LNCaP clone FGC (cell line): ENCODE measurements at regions not wholly inside any gene's neighbourhood (a gene's known extent, or its start where the extent isn't known, plus 50 kb on each side); places are given as distances from the start of the nearest gene placed in this dataset.

Source experiments
- DNase-seq: peaks from one replicate; pipeline ENCODE4 v3.0.0-alpha.2; 2011; ENCODE audit warnings: low read depth
- H3K4me3 ChIP-seq: 2 replicates; pipeline ENCODE4 v1.5.1; 2011; ENCODE audit warnings: mild to moderate bottlenecking, low read depth, low read length, control low read depth
- TF ChIP-seq, protein P1 (sequence below): IDR thresholded peaks from 2 replicates; pipeline ENCODE4 v1.5.1; 2012; ENCODE audit warnings: mild to moderate bottlenecking; ENCODE audit not compliant: control insufficient read depth, insufficient read depth; ENCODE audit errors: extremely low read depth

DNA sequence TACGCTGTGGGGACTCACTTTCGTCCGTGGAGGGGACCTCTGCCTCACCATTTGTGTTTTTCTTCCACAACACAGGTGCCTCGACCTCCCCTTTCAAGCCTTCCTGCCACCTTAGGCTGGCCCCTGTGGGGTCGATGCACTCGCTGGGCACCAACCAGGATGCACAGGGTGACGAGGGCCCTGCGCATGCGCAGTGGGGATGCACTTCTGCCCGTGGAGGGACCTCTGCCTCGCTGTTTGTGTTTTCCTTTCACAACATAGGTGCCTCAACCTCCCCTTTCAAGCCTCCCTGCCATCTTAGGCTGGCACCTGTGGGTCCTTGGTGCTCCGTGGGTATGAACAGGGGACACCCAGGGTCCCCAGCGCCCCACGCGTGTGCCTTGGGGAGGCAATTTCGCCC is 356.8 kb downstream of the ALG10 start:
- DNase-seq, result no peak
- TF ChIP-seq, protein P1, sequence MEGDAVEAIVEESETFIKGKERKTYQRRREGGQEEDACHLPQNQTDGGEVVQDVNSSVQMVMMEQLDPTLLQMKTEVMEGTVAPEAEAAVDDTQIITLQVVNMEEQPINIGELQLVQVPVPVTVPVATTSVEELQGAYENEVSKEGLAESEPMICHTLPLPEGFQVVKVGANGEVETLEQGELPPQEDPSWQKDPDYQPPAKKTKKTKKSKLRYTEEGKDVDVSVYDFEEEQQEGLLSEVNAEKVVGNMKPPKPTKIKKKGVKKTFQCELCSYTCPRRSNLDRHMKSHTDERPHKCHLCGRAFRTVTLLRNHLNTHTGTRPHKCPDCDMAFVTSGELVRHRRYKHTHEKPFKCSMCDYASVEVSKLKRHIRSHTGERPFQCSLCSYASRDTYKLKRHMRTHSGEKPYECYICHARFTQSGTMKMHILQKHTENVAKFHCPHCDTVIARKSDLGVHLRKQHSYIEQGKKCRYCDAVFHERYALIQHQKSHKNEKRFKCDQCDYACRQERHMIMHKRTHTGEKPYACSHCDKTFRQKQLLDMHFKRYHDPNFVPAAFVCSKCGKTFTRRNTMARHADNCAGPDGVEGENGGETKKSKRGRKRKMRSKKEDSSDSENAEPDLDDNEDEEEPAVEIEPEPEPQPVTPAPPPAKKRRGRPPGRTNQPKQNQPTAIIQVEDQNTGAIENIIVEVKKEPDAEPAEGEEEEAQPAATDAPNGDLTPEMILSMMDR, result no peak
- H3K4me3 ChIP-seq, result no peak overlapping the region

DNA sequence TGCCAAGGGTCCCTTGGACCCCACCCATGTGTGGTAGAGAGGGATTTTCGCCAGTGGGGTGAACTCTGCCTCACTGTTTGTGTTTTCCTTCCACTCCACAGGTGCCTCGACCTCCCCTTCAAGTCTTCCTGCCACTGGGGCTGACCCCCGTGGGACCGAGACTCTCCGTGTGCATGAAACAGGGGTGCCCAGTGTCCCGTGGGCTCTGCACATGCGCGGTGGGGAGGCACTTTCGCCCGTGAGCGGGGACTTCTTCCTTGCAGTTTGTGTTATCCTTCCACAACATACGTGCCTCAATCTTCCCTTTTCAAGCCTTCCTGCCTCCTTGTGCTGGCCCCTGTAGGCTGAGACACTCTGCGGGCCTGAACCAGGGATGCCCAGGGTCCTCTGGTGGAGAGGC is 362.4 kb downstream of the ALG10 start:
- no peak for DNase-seq

GRCh38 chr12:34386016-34386415 is 363.7 kb downstream of the ALG10 start:
- no peak overlapping the region for H3K4me3 ChIP-seq
- DNase-seq, result no peak
- TF ChIP-seq, protein P1, result no peak

More for the DNA sequence above, 362.4 kb downstream of the ALG10 start:
- H3K4me3 ChIP-seq, result no peak overlapping the region
- TF ChIP-seq, protein P1, result no peak

GRCh38 chr12:34386621-34387255 is 364.4 kb downstream of the ALG10 start:
- TF ChIP-seq, protein P1, result no peak
- H3K4me3 ChIP-seq, result no peak overlapping the region
- no peak for DNase-seq

DNA sequence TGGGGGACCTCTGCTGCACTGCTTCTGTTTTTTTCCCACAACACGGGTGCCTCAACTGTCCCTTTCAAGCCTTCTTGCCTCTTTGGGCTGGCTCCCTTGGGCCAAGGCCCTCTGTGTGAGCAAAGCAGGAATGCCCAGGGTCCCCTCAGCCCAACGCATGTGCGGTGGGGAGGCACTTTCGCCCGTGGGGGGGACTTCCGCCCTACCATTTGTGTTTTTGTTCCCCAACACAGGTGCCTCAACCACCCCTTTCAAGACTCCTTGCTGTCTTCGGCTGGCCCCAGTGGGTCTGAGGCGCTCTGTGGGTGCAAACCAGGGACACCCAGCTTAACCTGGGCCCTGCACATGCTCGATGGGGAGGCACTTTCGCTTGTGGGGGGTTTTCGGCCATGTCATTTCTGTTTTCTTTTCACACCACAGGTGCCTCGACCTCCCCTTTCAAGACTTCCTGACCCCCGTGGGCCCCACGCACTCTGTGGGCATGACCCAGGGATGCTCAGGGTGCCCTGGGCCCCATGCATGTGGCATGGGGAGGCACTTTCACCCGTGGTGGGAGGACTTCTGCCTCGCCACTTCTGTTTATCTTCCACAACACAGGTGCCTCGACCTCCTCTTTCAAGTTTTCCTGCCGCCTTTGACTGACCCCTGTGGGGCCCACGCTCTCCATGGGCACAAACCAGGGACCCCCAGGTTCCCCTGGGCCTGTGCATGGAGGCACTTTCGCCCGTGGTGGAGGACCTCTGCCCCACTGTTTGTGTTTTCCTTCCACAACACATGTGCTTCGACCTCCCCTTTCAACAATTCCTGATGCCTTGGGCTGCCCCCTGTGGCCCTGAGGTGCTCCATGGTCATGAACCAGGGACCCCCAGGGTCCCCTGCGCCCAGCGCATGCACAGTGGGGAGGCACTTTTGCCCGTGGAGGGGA is 365.7 kb downstream of the ALG10 start:
- TF ChIP-seq, protein P1, result no peak

GRCh38 chr12:34388636-34389377 is 366.5 kb downstream of the ALG10 start:
- TF ChIP-seq, protein P1, result no peak
- DNase-seq, result no peak
- no peak overlapping the region for H3K4me3 ChIP-seq

More for the DNA sequence above, 365.7 kb downstream of the ALG10 start:
- no peak for DNase-seq
- H3K4me3 ChIP-seq, result no peak overlapping the region
